ENCODE measurements at regions not wholly inside any gene's neighbourhood (a gene's known extent, or its start where the extent isn't known, plus 50 kb on each side); places are given as distances from the start of the nearest gene placed in this dataset.

DNA sequence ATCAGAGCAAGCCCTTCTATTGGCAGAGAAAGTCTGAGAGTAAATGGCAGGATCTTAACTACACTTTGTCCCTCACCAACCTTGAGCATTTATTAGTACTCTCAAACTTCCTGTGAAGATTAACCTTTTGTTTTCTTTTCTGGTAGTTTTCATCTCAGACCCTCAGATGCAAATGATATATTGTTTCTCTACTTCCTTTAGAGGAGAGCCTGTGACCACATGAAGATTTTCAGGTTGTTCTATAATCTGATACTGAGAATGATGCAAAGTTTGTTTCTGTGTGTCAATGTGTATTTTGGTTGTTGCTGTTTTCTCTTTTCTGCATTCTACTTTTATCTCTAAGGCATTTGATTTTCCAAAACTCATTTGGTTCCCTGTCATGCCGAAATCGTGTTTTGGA, 165.8 kb upstream of the CYSLTR1 start:
- DNase-seq (ENCODE audit: low read depth in 2 of 2, low spot score in 1 of 2): no peak

DNA sequence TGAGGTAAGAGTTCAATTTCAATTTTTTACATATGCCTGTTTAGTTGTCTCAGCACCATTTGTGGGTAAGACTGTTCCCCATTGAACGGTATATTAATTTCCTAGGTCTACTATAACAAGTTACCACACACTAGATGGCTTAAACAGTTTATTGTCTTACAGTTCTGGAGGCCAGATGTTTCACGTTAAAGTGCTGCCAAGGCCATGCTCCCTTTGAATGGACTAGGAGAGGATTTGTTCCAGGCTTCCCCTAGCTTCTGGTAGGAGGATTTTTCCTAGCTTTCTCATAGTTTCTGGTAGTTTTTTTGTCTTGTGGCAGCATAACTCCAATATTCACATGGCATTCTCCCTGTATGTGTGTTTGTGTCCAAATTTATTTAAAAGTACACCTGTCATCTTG, 149.3 kb upstream of the CYSLTR1 start:
- DNase-seq (ENCODE audit: low read depth in 2 of 2, low spot score in 1 of 2): no peak

DNA sequence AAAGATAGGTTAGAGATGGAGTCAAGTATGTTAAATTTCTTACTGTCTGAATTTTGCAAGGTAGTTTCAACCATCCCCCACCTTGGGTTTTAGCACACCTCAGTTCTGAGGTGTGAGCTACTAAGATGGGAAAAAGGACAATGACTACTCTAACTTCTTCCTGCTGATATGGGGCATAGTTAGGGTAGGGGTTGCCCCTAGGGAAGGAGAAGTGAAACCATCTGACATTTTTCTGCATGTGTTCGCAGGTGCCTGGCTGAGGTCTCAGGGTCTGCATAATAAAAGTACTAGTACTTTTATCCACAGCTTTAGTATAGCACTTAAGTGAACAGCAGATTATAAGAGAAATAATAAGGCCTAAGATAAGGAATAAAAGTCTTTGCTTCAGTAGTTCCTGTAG, 129.5 kb upstream of the CYSLTR1 start:
- DNase-seq (ENCODE audit: low read depth in 2 of 2, low spot score in 1 of 2): no peak

DNA sequence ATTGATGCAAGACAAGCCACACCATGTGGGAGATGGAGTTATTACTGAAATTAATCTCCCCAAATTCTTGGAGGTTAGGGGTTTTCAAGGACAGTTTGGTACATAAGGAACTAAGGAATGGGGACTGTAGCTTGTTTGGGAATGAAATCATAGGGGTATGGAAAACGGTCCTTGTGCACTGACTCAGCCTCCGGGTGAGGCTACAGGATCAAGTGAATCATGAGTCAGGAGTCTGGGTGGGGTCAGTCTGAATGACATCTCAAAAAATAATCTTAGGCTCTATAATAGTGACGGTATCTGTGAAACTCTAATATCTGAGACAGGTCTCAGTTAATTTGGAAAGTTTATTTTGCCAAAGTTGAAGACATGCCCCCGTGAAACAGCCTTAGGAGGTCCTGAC, 128.5 kb upstream of the CYSLTR1 start:
- no peak for DNase-seq (ENCODE audit: low read depth in 2 of 2, low spot score in 1 of 2)

DNA sequence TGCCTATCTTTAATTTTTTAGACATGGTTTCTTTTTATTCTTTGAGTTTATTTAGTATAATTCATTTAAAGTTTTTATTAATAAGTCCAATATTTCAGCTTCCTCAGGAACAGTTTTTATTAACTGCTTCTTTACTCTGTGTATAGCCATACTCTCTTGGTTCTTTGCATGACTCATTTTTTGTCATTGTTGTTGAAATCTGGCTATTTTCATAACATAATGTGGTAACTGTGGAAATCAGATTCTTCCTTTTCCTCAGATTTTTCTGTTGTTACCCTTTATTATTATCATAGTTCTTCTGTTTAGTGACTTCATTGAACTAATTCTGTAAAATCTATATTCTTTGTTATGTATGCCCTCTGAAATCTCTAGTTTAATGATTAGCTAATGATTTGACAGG, 124.9 kb upstream of the CYSLTR1 start:
- no peak for DNase-seq (ENCODE audit: low read depth in 2 of 2, low spot score in 1 of 2)

DNA sequence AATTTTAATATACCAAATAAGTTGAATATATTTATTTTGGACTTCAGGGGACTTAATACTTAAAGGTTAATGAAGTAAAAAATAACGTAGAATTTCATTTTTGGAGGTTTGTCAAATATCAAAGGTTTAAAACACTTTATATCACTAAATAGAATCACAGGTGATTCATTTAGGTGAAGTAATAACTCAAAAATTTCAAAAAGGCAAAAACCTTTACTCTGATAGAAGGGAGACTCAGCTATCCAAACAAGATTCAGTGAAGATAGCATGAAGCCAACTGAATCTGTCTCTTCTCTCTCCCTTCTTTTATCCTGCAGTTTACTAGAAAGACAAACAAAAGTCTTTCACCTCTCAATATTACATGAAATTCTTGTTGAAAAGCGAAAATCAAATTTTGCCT, 110.2 kb upstream of the CYSLTR1 start:
- no peak for DNase-seq (ENCODE audit: low read depth in 2 of 2, low spot score in 1 of 2)

DNA sequence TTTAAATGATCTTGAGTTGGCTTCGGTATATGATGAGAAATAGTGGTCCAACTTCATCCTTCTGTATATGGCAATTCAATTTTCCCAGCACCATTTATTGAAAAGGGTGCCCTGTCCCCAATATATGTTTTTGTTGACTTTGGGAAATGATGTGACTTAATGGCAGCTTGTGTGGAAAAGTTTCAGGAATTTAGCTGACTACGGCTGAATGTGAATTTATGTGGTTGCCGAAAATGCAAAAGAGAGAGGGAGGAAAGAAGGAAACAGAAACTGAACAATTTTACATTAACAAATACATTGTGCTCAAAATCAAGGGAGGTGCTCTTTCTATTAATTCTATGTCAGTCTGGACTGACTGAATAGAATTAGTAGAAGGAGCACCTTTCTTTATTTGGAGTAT, 101.8 kb upstream of the CYSLTR1 start:
- DNase-seq (ENCODE audit: low read depth in 2 of 2, low spot score in 1 of 2): no peak

DNA sequence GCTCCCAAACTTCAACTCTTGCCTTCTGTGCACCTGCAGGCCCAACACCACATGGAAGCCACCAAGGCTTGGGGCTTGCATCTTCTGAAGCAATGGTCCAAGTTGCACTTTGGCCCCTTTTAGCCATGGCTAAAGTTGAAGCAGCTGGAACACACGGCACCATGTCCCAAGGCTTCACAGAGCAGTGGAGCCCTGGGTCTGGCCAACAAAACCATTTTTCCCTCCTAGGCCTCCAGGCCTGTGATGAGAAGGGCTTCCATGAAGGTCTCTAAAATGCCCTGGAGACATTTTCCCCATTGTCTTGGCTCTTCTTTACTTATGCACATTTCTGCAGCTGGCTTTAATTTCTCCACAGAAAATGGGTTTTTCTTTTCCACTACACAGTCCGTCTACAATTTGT, 61.3 kb upstream of the CYSLTR1 start:
- DNase-seq (ENCODE audit: low read depth in 2 of 2, low spot score in 1 of 2): no peak

DNA sequence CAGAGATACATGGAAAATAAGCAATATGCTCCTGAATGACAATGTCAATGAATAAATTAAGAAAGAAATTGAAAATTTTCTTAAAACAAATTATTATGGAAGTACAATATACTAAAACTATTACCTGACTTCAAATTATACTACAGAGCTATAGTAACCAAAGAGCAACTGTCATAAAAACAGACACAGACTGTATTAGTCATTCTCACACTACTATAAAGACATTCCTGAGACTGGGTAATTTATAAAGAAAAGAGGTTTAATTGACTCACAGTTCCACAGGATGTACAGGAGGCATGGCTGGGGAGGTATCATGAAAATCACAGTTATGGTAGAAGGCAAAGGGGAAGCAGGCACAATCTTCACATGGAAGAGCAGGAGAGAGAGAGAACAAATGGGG, 60.0 kb upstream of the CYSLTR1 start:
- DNase-seq (ENCODE audit: low read depth in 2 of 2, low spot score in 1 of 2): no peak

DNA sequence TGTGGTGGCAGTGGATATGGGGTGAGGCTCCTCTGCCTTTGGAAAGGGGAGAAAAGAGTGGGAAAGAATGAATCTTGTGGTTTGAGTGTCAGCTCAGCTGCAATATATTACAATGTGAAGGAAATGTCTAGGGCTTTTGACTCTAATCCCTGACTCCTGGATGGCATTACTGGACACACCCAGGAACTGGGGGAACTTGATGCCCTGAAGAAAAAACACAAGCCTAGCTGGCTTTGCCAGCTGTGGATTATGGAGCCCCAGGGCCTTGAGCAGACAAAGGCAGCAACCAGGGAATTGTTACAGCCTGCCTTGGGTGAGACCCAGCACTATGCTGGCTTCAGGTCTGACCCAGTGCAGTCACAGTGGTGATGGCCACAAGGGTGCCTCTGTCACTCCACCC, 57.1 kb upstream of the CYSLTR1 start:
- DNase-seq (ENCODE audit: low read depth in 2 of 2, low spot score in 1 of 2): no peak

DNA sequence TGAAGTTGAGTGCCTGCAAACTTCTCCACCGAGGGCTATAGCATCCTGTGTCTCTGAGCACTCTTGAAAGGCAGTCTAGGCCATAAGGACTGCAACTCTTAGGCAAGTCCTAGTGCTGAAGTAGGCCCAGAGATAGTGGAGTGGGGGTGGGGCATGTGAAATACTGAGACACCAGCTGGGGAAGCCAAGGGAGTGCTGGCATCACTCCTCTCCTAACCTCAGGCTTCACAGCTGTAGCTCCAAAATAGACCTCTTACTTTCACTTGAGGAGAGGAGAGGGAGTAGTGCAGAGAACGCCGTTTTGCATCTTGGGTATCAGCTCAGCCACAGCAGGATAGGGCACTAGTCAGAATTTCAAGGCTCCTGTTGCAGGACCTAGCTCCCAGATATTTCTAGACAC, 56.2 kb upstream of the CYSLTR1 start:
- DNase-seq (ENCODE audit: low read depth in 2 of 2, low spot score in 1 of 2): no peak

DNA sequence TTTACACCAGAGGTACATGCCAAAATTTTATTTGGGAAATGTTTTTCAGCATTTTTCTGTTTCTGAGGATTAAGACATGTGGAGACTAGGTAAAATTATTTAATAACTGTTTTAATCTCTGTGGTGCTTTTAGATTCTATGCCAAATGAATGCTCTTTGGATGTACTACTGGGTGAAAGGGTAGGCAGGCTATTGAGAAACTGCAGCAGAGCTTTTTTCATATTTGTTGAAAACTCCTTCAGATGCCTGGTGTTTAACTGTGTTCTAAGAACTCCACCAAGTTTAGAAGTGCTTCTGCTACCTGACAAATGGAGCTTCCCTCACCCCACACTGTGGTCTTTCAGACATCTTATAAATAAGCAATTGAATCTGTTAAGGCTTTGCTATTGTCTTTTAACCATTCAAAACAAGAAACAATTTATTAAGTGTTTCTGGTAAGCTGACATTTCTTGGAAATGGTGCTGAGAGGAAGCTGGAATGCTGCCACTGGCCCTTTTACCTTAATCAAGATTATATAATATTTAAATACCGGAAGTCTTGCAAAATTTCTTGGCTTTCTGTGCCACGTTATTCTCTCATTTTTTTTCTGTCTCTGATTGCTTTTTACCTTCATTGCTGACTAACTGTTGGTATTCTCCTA, 51.2 kb upstream of the CYSLTR1 start:
- no peak for DNase-seq (ENCODE audit: low read depth in 2 of 2, low spot score in 1 of 2)

All from stimulated activated CD8-positive, alpha-beta memory T cell treated with anti-CD3 and anti-CD28 coated beads, Interleukin-4, amount 100 ng/mL, for 1 hour (primary cell).